Endothelial cell of umbilical vein (primary cell): ENCODE measurements at regions not wholly inside any gene's neighbourhood (a gene's known extent, or its start where the extent isn't known, plus 50 kb on each side); places are given as distances from the start of the nearest gene placed in this dataset.

Experiments
- BruUV-seq: library from RNA; stranded (reverse); fragments of 400-500 nt; replicated peaks from 2 replicates; lab custom pipeline; 2021; lab: Mats Ljungman, UMichigan
- CTCF ChIA-PET: fragments of 300-600, 350-600 bp; sonication (Branson Sonifier 250); formaldehyde crosslinking; loops from one replicate; lab custom pipeline; 2021; ENCODE audit warnings: antibody characterized with exemption, inconsistent platforms; lab: Charles Lee
- POLR2A ChIA-PET: fragments of 300-600, 350-600 bp; sonication (Branson Sonifier 250); formaldehyde crosslinking; loops from one replicate; lab custom pipeline; 2021; ENCODE audit warnings: antibody characterized with exemption, inconsistent platforms; lab: Charles Lee
- DNase-seq: peaks from one replicate; pipeline ENCODE4 v3.0.0-alpha.2; 2011; ENCODE audit warnings: low read depth, low spot score
- FAIRE-seq: peaks from 2 replicates; lab custom pipeline; 2011; peaks lifted over from hg19 to GRCh38; lab: Jason Lieb, UNC
- H2AFZ ChIP-seq: 2 replicates; pipeline ENCODE4 v1.6.0; 2012; ENCODE audit warnings: low read depth, low read length, control low read depth, inconsistent platforms
- H3K27ac ChIP-seq: 2 replicates; pipeline ENCODE4 v1.5.1; 2011; ENCODE audit warnings: low read depth, mild to moderate bottlenecking, control low read depth, low read length, moderate library complexity; ENCODE audit not compliant: insufficient read depth
- H3K27me3 ChIP-seq, 2 experiments: 2 replicates each; pipeline versions ENCODE4 v1.6.0 to v1.6.1; 2011; ENCODE audit warnings: low read length in 2 of 2, mixed read lengths in 1 of 2; ENCODE audit not compliant: control insufficient read depth in 2 of 2, insufficient read depth in 2 of 2
- H3K36me3 ChIP-seq, 2 experiments: 2 replicates in 1 of 2; 3 replicates in 1 of 2; pipeline ENCODE4 v1.5.1; 2011; ENCODE audit warnings: low read length in 2 of 2, mild to moderate bottlenecking in 1 of 2, moderate library complexity in 1 of 2; ENCODE audit not compliant: control insufficient read depth in 2 of 2, insufficient read depth in 2 of 2; ENCODE audit errors: extremely low read depth in 1 of 2
- H3K4me1 ChIP-seq: 3 replicates; pipeline ENCODE4 v1.5.1; 2011; ENCODE audit warnings: mild to moderate bottlenecking, low read length; ENCODE audit not compliant: control insufficient read depth, insufficient read depth; ENCODE audit errors: extremely low read depth
- H3K4me2 ChIP-seq: 2 replicates; pipeline ENCODE4 v1.6.1; 2011; ENCODE audit warnings: low read length, control low read depth, mixed read lengths; ENCODE audit not compliant: insufficient read depth
- H3K4me3 ChIP-seq, 3 experiments: fragments of 200-600 bp in 1 of 3; sonication (generic), shearing (Covaris generic) in 1 of 3; replicated peaks in 1 of 3; 2 replicates each; pipeline ENCODE4 v1.5.1; 2011 to 2016; ENCODE audit warnings: control low read depth in 3 of 3, low read length in 3 of 3, mild to moderate bottlenecking in 2 of 3, inconsistent platforms in 1 of 3, low read depth in 1 of 3, moderate library complexity in 1 of 3; ENCODE audit not compliant: insufficient read depth in 1 of 3
- H3K79me2 ChIP-seq: 2 replicates; pipeline ENCODE4 v1.6.0; 2012; ENCODE audit warnings: low read length, inconsistent platforms; ENCODE audit not compliant: control insufficient read depth, insufficient read depth
- H3K9ac ChIP-seq: replicated peaks from 2 replicates; pipeline ENCODE3; 2011; ENCODE audit warnings: low read length, control low read depth; ENCODE audit not compliant: insufficient read depth; ENCODE audit errors: extremely low read depth
- H3K9me1 ChIP-seq: replicated peaks from 3 replicates; pipeline ENCODE4 v1.6.0; 2011; ENCODE audit warnings: mild to moderate bottlenecking, low read length; ENCODE audit not compliant: control insufficient read depth, insufficient read depth; ENCODE audit errors: extremely low read depth
- H3K9me3 ChIP-seq: replicated peaks from 2 replicates; pipeline ENCODE4 v1.5.1; 2012; ENCODE audit warnings: low read length, inconsistent platforms; ENCODE audit not compliant: control insufficient read depth, insufficient read depth
- H4K20me1 ChIP-seq: replicated peaks from 2 replicates; pipeline ENCODE3; 2011; ENCODE audit warnings: mild to moderate bottlenecking, low read length; ENCODE audit not compliant: control insufficient read depth, insufficient read depth; ENCODE audit errors: extremely low read depth
- EZH2 ChIP-seq: IDR thresholded peaks from 2 replicates; pipeline ENCODE4 v1.6.1; 2012; ENCODE audit warnings: borderline replicate concordance, low read depth, mild to moderate bottlenecking, moderate library complexity, low read length, inconsistent platforms; ENCODE audit not compliant: severe bottlenecking
- FOS ChIP-seq: IDR thresholded peaks from 2 replicates; pipeline ENCODE4 v1.6.1; 2011; ENCODE audit warnings: mild to moderate bottlenecking, low read length, moderate library complexity, borderline replicate concordance; ENCODE audit not compliant: insufficient read depth
- GATA2 ChIP-seq: IDR thresholded peaks from 2 replicates; pipeline ENCODE4 v1.7.0; 2011; ENCODE audit warnings: low read depth, mild to moderate bottlenecking, moderate library complexity, mixed read lengths, low read length; ENCODE audit not compliant: insufficient read length, insufficient read depth
- JUN ChIP-seq: IDR thresholded peaks from 2 replicates; pipeline ENCODE4 v1.6.1; 2011; ENCODE audit warnings: borderline replicate concordance, low read depth; ENCODE audit not compliant: insufficient read length, insufficient read depth
- MYC ChIP-seq: IDR thresholded peaks from one replicate; pipeline ENCODE4 v1.6.1; 2011; ENCODE audit warnings: mild to moderate bottlenecking, low read depth, low read length
- POLR2A ChIP-seq: IDR thresholded peaks from 2 replicates; pipeline ENCODE4 v1.6.1; 2012; ENCODE audit warnings: low read depth, mild to moderate bottlenecking, control low read depth, low read length
- POLR2AphosphoS5 ChIP-seq: IDR thresholded peaks from 2 replicates; pipeline ENCODE4 v1.6.1; 2012; ENCODE audit warnings: low read depth, mild to moderate bottlenecking, control low read depth, low read length, moderate library complexity; ENCODE audit not compliant: insufficient read depth
- dilution Hi-C: fragments of 300-500 bp; cut with MboI; formaldehyde crosslinking; loops from one replicate; pipeline ENCODE4 v1.15.0; 2019; ENCODE audit warnings: low sequenced_read_pairs; ENCODE audit not compliant: extremely low pct_ligation_motif_present
- intact Hi-C: fragments of 100-400 bp; cut with micrococcal nuclease; formaldehyde crosslinking; loops from one replicate; pipeline ENCODE4 v1.10.0; 2022
- TF ChIP-seq, protein P1 (sequence below), 2 donors: IDR thresholded peaks; 1 replicate in 1 of 2; 2 replicates in 1 of 2; pipeline ENCODE4 v1.5.1; 2011; ENCODE audit warnings: low read length in 2 of 2, mild to moderate bottlenecking in 2 of 2, moderate library complexity in 2 of 2, control low read depth in 1 of 2, inconsistent platforms in 1 of 2, low read depth in 1 of 2; ENCODE audit not compliant: insufficient read depth in 1 of 2; ENCODE audit errors: extremely low read depth in 1 of 2
- TF ChIP-seq, protein P2 (sequence below): IDR thresholded peaks from 2 replicates; pipeline ENCODE4 v1.6.1; 2011; ENCODE audit not compliant: insufficient read depth, insufficient read length

DNA sequence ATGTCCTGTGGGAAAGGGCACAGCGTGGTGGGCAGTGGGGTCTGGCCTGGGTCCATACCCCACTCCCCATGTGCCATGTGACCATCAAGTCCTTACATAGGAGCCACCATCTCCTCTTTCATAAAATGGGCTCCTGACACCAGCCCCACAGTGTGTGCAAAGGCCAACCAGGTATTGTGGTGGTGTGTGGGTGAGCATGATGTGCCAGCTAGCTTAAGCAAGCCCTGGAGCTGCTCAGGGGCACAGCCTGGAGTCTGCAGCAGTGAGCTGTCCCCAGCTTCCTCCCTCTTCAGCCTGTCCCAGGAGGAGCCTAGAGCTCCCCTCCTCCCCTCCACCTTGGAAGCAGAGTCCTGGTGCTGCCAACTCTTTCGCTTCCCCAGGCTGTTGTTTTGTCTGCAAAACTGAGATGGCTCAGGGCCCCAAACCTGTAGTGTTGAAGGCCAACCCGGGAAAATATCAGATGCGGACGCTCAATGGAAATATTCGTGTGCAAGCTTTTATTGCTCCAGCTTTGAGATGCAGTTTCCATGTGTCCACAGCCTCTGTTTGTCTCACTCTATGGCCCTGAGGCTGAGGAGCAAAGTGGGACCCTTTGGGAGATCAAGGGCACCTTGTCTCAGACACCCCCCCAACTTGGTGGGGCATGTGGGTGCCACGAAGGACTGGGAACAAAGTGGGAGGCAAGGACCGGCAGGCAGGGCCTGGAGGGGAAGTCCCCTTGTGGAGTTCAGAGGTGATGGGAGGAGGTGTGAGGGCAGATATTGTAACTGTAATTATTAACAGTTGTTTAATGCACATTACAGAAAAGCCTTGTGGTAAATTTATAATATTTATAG lies 92.6 kb downstream of the CTTN start:
- no peaks in the 10 kb centered on the region for H3K36me3 ChIP-seq
- no peaks in the 10 kb centered on the region for H3K9me3 ChIP-seq
- no peaks in the 10 kb centered on the region for H3K79me2 ChIP-seq
- POLR2A ChIA-PET, result no interaction called here
- no peak overlapping the region for H3K9ac ChIP-seq
- H4K20me1 ChIP-seq, result no peaks in the 10 kb centered on the region
- H3K4me2 ChIP-seq, result no peak overlapping the region
- FAIRE-seq (no peak), DNase-seq (no peak)
- intact Hi-C loops (no loop called here), dilution Hi-C loops (no loop called here)
- H3K9me1 ChIP-seq, result no peaks in the 10 kb centered on the region
- H3K4me3 ChIP-seq, result no peak overlapping the region
- BruUV-seq, result no TSS peak
- CTCF ChIA-PET, result no interaction called here
- H3K4me1 ChIP-seq, result no peaks in the 10 kb centered on the region
- TF ChIP-seq, protein P1, sequence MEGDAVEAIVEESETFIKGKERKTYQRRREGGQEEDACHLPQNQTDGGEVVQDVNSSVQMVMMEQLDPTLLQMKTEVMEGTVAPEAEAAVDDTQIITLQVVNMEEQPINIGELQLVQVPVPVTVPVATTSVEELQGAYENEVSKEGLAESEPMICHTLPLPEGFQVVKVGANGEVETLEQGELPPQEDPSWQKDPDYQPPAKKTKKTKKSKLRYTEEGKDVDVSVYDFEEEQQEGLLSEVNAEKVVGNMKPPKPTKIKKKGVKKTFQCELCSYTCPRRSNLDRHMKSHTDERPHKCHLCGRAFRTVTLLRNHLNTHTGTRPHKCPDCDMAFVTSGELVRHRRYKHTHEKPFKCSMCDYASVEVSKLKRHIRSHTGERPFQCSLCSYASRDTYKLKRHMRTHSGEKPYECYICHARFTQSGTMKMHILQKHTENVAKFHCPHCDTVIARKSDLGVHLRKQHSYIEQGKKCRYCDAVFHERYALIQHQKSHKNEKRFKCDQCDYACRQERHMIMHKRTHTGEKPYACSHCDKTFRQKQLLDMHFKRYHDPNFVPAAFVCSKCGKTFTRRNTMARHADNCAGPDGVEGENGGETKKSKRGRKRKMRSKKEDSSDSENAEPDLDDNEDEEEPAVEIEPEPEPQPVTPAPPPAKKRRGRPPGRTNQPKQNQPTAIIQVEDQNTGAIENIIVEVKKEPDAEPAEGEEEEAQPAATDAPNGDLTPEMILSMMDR (IDR thresholded peaks at IDR 0.05; ENCODE audit: extremely low read depth in 1 of 2, insufficient read depth in 1 of 2, low read depth in 1 of 2, low read length in 2 of 2), result no peak
- no peak for TF ChIP-seq POLR2AphosphoS5
- no peak for TF ChIP-seq EZH2
- TF ChIP-seq GATA2, result no peak
- no peak for TF ChIP-seq FOS
- TF ChIP-seq JUN, result no peak
- TF ChIP-seq MYC, result no peak
- TF ChIP-seq POLR2A, result no peak
- TF ChIP-seq, protein P2, sequence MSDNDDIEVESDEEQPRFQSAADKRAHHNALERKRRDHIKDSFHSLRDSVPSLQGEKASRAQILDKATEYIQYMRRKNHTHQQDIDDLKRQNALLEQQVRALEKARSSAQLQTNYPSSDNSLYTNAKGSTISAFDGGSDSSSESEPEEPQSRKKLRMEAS, result no peak
- H3K27ac ChIP-seq, result no peak overlapping the region
- H2AFZ ChIP-seq, result no peak overlapping the region
- H3K27me3 ChIP-seq, result no peaks in the 10 kb centered on the region
